HCT116 (cell line): ENCODE measurements at regions not wholly inside any gene's neighbourhood (a gene's known extent, or its start where the extent isn't known, plus 50 kb on each side); places are given as distances from the start of the nearest gene placed in this dataset.

Experiments
- ATAC-seq: fragments of 200-7000 bp; cut with Tn5 transposase; 2 replicates; pipeline ENCODE4 v1.9.1; 2020; ENCODE audit warnings: mild to moderate bottlenecking, moderate library complexity
- BruUV-seq: library from RNA; stranded (reverse); fragments of 400-500 nt; replicated peaks from 2 replicates; lab custom pipeline; 2021; lab: Mats Ljungman, UMichigan
- CTCF ChIA-PET: fragments of 300-600 bp; sonication (Branson Sonifier 250); formaldehyde crosslinking; loops from one replicate; lab custom pipeline; 2021; ENCODE audit warnings: antibody characterized with exemption; lab: Charles Lee
- POLR2A ChIA-PET: fragments of 300-600, 350-600 bp; sonication (Branson Sonifier 250); formaldehyde crosslinking; loops from one replicate; lab custom pipeline; 2021; ENCODE audit warnings: antibody characterized with exemption; lab: Charles Lee
- RAD21 ChIA-PET, 2 experiments: fragments of 300-600 bp; sonication (Branson Sonifier 250); formaldehyde crosslinking; loops; one replicate each; lab custom pipeline; 2023; ENCODE audit warnings: low total read pairs in 2 of 2; ENCODE audit not compliant: uncharacterized antibody in 2 of 2, unreplicated experiment in 2 of 2, low non-redundant PET in 1 of 2; lab: Charles Lee
- DNase-seq: peaks from one replicate; pipeline ENCODE4 v3.0.0-alpha.2; 2010; ENCODE audit warnings: low read depth, low spot score
- H2AFZ ChIP-seq: fragments of 200-600 bp; shearing (Covaris generic), sonication (generic); 2 replicates; pipeline ENCODE4 v1.6.1; 2017; ENCODE audit warnings: low read depth, mixed run types, mixed read lengths, antibody characterized with exemption, low read length; ENCODE audit not compliant: poor library complexity, severe bottlenecking
- H3K27ac ChIP-seq: 2 replicates; pipeline ENCODE4 v1.5.1; 2012; ENCODE audit warnings: low read depth, low read length
- H3K27me3 ChIP-seq: fragments of 200-600 bp; sonication (generic); 2 replicates; pipeline ENCODE4 v1.6.1; 2016; ENCODE audit warnings: mixed run types, low read length, mixed read lengths; ENCODE audit not compliant: insufficient read depth
- H3K36me3 ChIP-seq, 2 experiments: fragments of 200-500 bp in 1 of 2; fragments of 200-600 bp in 1 of 2; sonication (Bioruptor generic) in 1 of 2; sonication (generic) in 1 of 2; 2 replicates each; pipeline versions ENCODE4 v1.5.1 to v1.6.1; 2014 to 2016; ENCODE audit warnings: low read length in 2 of 2, inconsistent platforms in 1 of 2, mixed read lengths in 1 of 2, mixed run types in 1 of 2; ENCODE audit not compliant: insufficient read depth in 2 of 2, control insufficient read depth in 1 of 2
- H3K4me1 ChIP-seq, 2 experiments: fragments of 200-600 bp in 1 of 2; sonication (generic) in 1 of 2; 2 replicates each; pipeline versions ENCODE4 v1.5.1 to v1.6.1; 2012 to 2017; ENCODE audit warnings: low read length in 2 of 2, inconsistent platforms in 1 of 2, mild to moderate bottlenecking in 1 of 2, mixed read lengths in 1 of 2, mixed run types in 1 of 2, moderate library complexity in 1 of 2; ENCODE audit not compliant: insufficient read depth in 2 of 2, control insufficient read depth in 1 of 2
- H3K4me2 ChIP-seq: fragments of 200-600 bp; sonication (generic); 2 replicates; pipeline ENCODE4 v1.6.1; 2017; ENCODE audit warnings: mixed run types, low read length, mixed read lengths
- H3K4me3 ChIP-seq, 2 experiments: fragments of 200-600 bp in 1 of 2; sonication (generic) in 1 of 2; replicated peaks in 1 of 2; 2 replicates each; pipeline ENCODE4 v1.5.1; 2011 to 2016; ENCODE audit warnings: low read length in 2 of 2, control low read depth in 1 of 2, low read depth in 1 of 2, mild to moderate bottlenecking in 1 of 2, mixed read lengths in 1 of 2, mixed run types in 1 of 2
- H3K79me2 ChIP-seq: fragments of 200-600 bp; sonication (generic); 2 replicates; pipeline ENCODE4 v1.6.1; 2017; ENCODE audit warnings: mild to moderate bottlenecking, mixed run types, low read length, moderate library complexity, mixed read lengths; ENCODE audit not compliant: insufficient read depth
- H3K9ac ChIP-seq: fragments of 200-600 bp; sonication (generic); 2 replicates; pipeline ENCODE4 v1.6.1; 2016; ENCODE audit warnings: low read length, mixed read lengths
- H3K9me2 ChIP-seq: fragments of 200-600 bp; sonication (generic), shearing (Covaris generic); 2 replicates; pipeline ENCODE4 v1.6.1; 2017; ENCODE audit warnings: mixed run types, mild to moderate bottlenecking, moderate library complexity; ENCODE audit not compliant: insufficient read depth
- H3K9me3 ChIP-seq, 2 experiments: fragments of 200-500 bp in 1 of 2; fragments of 200-600 bp in 1 of 2; sonication (Bioruptor generic) in 1 of 2; sonication (generic) in 1 of 2; 2 replicates each; pipeline ENCODE4 v1.6.1; 2014 to 2017; ENCODE audit warnings: low read length in 2 of 2, mixed read lengths in 2 of 2, inconsistent platforms in 1 of 2, low read depth in 1 of 2, mild to moderate bottlenecking in 1 of 2, mixed run types in 1 of 2, moderate library complexity in 1 of 2; ENCODE audit not compliant: control insufficient read depth in 1 of 2, insufficient read depth in 1 of 2
- H4K20me1 ChIP-seq: fragments of 200-600 bp; sonication (generic), shearing (Covaris generic); 2 replicates; pipeline ENCODE4 v1.6.1; 2017; ENCODE audit warnings: mixed run types, mild to moderate bottlenecking, moderate library complexity; ENCODE audit not compliant: insufficient read depth
- ATF3 ChIP-seq: IDR thresholded peaks from 2 replicates; pipeline ENCODE4 v1.6.1; 2012
- EGR1 ChIP-seq: IDR thresholded peaks from 2 replicates; pipeline ENCODE4 v1.6.1; 2012; ENCODE audit warnings: low read depth
- ELF1 ChIP-seq: IDR thresholded peaks from 2 replicates; pipeline ENCODE4 v1.6.1; 2012; ENCODE audit warnings: low read depth, borderline replicate concordance
- EZH2 ChIP-seq: fragments of 200-600 bp; sonication (generic); IDR thresholded peaks from 2 replicates; pipeline ENCODE4 v1.6.1; 2017; ENCODE audit warnings: antibody characterized with exemption, mixed run types
- FOSL1 ChIP-seq: IDR thresholded peaks from 2 replicates; pipeline ENCODE4 v1.6.1; 2012; ENCODE audit warnings: low read depth
- JUND ChIP-seq: IDR thresholded peaks from 2 replicates; pipeline ENCODE4 v1.6.1; 2012
- MAX ChIP-seq: IDR thresholded peaks from 2 replicates; pipeline ENCODE4 v1.6.1; 2012
- RAD21 ChIP-seq: IDR thresholded peaks from 2 replicates; pipeline ENCODE4 v1.6.1; 2012; ENCODE audit warnings: low read depth, mild to moderate bottlenecking
- SP1 ChIP-seq: IDR thresholded peaks from 2 replicates; pipeline ENCODE4 v1.6.1; 2012; ENCODE audit warnings: low read depth
- TCF7L2 ChIP-seq: IDR thresholded peaks from 2 replicates; pipeline ENCODE4 v1.7.0; 2011; ENCODE audit warnings: borderline replicate concordance, inconsistent platforms; ENCODE audit not compliant: insufficient read depth, insufficient read length; ENCODE audit errors: extremely low read depth
- YY1 ChIP-seq: IDR thresholded peaks from 2 replicates; pipeline ENCODE4 v1.6.1; 2011; ENCODE audit warnings: low read length, low read depth, moderate library complexity, mild to moderate bottlenecking; ENCODE audit not compliant: insufficient replicate concordance; ENCODE audit errors: extremely low read depth
- ZFX ChIP-seq: fragments of 450-650 bp; IDR thresholded peaks from 2 replicates; pipeline ENCODE4 v1.6.1; 2017
- intact Hi-C: fragments of 100-400 bp; cut with micrococcal nuclease; formaldehyde crosslinking; loops from 2 replicates; pipeline ENCODE4 v1.10.0; 2022
- TF ChIP-seq, protein P1 (sequence below), 3 experiments: fragments of 200-600 bp in 1 of 3; sonication (generic) in 1 of 3; IDR thresholded peaks in 2 of 3; conservative IDR thresholded peaks in 1 of 3; 2 replicates each; pipeline ENCODE4 v1.5.1; 2012 to 2017; ENCODE audit warnings: low read depth in 2 of 3, low read length in 2 of 3, antibody characterized with exemption in 1 of 3, borderline replicate concordance in 1 of 3, control low read depth in 1 of 3, mild to moderate bottlenecking in 1 of 3, mixed read lengths in 1 of 3, mixed run types in 1 of 3, moderate library complexity in 1 of 3; ENCODE audit not compliant: insufficient read depth in 1 of 3
- TF ChIP-seq, protein P2 (sequence below): IDR thresholded peaks from 2 replicates; pipeline ENCODE4 v1.6.1; 2012; ENCODE audit warnings: low read depth

DNA sequence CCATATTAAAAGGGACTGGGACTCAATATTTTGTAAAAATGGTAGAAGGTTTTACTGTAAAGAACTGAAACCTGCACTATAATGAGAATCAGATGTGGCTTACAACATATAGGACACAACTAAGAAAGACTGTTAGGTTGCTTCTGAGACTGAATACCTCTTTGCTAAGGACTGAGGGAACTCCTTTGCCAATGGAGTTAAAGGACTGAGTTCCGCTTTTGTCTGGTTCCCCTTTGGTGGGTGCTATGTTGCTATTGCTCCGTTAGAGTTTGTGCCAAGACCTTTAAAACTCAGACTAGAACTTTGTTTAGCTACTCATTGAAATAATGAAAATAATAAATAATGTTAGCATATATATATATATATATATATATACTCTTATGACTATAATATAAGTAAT is 147.8 kb upstream of the KCNMB2 start:
- ATAC-seq (no peak), DNase-seq (no peak)
- Histone ChIP-seq H3K9me3 (no peaks in the 10 kb centered on the region), H3K9ac (no peak overlapping the region), H3K4me3 (no peak overlapping the region), H3K4me1 (no peaks in the 10 kb centered on the region), H3K4me2 (no peak overlapping the region), H3K27me3 (no peaks in the 10 kb centered on the region), H3K36me3 (no peaks in the 10 kb centered on the region), H4K20me1 (no peaks in the 10 kb centered on the region), H3K79me2 (no peaks in the 10 kb centered on the region), H3K9me2 (no peaks in the 10 kb centered on the region), H3K27ac (no peak overlapping the region), H2AFZ (no peak overlapping the region)
- ChIA-PET CTCF (no interaction called here), POLR2A (no interaction called here), RAD21 (no interaction called here)
- intact Hi-C loops = loop anchor here (5.0 kb wide), 1 partner anchor 1451 kb away; no protein-coding TSS in a partner anchor
- no peak for TF ChIP-seq ATF3
- TF ChIP-seq SP1 = no peak
- TF ChIP-seq TCF7L2 = no peak
- no peak for TF ChIP-seq ELF1
- no peak for TF ChIP-seq EGR1
- BruUV-seq = no TSS peak

DNA sequence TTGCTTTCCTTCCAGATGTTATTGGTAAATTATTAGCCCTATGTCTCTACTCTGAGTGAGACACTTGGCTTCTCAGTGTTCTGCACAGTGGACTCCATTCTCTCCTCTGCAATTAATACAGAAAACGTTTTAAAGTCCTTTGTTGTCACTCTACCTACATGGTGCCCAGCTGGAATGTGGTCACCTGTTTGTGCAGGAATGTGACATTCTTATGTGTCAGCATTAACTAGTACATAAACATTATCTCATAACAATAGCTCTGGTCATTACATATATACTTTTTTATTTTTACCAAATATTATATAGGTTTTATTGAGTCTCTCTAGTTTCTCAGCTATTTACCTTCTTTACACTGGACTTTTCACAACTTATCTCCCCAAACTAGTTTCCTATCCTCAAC is 147.0 kb upstream of the KCNMB2 start:
- no peak overlapping the region for H3K4me3 ChIP-seq
- no peak for DNase-seq
- no peaks in the 10 kb centered on the region for H3K79me2 ChIP-seq
- no peaks in the 10 kb centered on the region for H4K20me1 ChIP-seq
- intact Hi-C loops = loop anchor here (5.0 kb wide), 1 partner anchor 1452 kb away; no protein-coding TSS in a partner anchor
- H3K27me3 ChIP-seq = no peaks in the 10 kb centered on the region
- RAD21 ChIA-PET = no interaction called here
- no peak overlapping the region for H2AFZ ChIP-seq
- no peak overlapping the region for H3K9ac ChIP-seq
- H3K4me1 ChIP-seq = no peaks in the 10 kb centered on the region
- H3K4me2 ChIP-seq = no peak overlapping the region
- no peak overlapping the region for H3K27ac ChIP-seq
- no TSS peak for BruUV-seq
- POLR2A ChIA-PET = no interaction called here
- H3K36me3 ChIP-seq = no peaks in the 10 kb centered on the region
- H3K9me3 ChIP-seq = no peaks in the 10 kb centered on the region
- CTCF ChIA-PET = no interaction called here
- ATAC-seq = no peak
- H3K9me2 ChIP-seq = no peaks in the 10 kb centered on the region
- TF ChIP-seq MAX (no peak), YY1 (no peak), RAD21 (no peak), FOSL1 (no peak), JUND (no peak), EZH2 (no peak), ZFX (no peak)
- TF ChIP-seq, protein P1, sequence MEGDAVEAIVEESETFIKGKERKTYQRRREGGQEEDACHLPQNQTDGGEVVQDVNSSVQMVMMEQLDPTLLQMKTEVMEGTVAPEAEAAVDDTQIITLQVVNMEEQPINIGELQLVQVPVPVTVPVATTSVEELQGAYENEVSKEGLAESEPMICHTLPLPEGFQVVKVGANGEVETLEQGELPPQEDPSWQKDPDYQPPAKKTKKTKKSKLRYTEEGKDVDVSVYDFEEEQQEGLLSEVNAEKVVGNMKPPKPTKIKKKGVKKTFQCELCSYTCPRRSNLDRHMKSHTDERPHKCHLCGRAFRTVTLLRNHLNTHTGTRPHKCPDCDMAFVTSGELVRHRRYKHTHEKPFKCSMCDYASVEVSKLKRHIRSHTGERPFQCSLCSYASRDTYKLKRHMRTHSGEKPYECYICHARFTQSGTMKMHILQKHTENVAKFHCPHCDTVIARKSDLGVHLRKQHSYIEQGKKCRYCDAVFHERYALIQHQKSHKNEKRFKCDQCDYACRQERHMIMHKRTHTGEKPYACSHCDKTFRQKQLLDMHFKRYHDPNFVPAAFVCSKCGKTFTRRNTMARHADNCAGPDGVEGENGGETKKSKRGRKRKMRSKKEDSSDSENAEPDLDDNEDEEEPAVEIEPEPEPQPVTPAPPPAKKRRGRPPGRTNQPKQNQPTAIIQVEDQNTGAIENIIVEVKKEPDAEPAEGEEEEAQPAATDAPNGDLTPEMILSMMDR (IDR thresholded peaks at IDR 0.05 in 2 of 3, conservative IDR thresholded peaks at IDR 0.05 in 1 of 3; ENCODE audit: borderline replicate concordance in 1 of 3, insufficient read depth in 1 of 3, low read depth in 2 of 3, low read length in 2 of 3) = no peak
- TF ChIP-seq, protein P2, sequence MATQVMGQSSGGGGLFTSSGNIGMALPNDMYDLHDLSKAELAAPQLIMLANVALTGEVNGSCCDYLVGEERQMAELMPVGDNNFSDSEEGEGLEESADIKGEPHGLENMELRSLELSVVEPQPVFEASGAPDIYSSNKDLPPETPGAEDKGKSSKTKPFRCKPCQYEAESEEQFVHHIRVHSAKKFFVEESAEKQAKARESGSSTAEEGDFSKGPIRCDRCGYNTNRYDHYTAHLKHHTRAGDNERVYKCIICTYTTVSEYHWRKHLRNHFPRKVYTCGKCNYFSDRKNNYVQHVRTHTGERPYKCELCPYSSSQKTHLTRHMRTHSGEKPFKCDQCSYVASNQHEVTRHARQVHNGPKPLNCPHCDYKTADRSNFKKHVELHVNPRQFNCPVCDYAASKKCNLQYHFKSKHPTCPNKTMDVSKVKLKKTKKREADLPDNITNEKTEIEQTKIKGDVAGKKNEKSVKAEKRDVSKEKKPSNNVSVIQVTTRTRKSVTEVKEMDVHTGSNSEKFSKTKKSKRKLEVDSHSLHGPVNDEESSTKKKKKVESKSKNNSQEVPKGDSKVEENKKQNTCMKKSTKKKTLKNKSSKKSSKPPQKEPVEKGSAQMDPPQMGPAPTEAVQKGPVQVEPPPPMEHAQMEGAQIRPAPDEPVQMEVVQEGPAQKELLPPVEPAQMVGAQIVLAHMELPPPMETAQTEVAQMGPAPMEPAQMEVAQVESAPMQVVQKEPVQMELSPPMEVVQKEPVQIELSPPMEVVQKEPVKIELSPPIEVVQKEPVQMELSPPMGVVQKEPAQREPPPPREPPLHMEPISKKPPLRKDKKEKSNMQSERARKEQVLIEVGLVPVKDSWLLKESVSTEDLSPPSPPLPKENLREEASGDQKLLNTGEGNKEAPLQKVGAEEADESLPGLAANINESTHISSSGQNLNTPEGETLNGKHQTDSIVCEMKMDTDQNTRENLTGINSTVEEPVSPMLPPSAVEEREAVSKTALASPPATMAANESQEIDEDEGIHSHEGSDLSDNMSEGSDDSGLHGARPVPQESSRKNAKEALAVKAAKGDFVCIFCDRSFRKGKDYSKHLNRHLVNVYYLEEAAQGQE = no peak
